ENCODE measurements at regions not wholly inside any gene's neighbourhood (a gene's known extent, or its start where the extent isn't known, plus 50 kb on each side); places are given as distances from the start of the nearest gene placed in this dataset.

DNA sequence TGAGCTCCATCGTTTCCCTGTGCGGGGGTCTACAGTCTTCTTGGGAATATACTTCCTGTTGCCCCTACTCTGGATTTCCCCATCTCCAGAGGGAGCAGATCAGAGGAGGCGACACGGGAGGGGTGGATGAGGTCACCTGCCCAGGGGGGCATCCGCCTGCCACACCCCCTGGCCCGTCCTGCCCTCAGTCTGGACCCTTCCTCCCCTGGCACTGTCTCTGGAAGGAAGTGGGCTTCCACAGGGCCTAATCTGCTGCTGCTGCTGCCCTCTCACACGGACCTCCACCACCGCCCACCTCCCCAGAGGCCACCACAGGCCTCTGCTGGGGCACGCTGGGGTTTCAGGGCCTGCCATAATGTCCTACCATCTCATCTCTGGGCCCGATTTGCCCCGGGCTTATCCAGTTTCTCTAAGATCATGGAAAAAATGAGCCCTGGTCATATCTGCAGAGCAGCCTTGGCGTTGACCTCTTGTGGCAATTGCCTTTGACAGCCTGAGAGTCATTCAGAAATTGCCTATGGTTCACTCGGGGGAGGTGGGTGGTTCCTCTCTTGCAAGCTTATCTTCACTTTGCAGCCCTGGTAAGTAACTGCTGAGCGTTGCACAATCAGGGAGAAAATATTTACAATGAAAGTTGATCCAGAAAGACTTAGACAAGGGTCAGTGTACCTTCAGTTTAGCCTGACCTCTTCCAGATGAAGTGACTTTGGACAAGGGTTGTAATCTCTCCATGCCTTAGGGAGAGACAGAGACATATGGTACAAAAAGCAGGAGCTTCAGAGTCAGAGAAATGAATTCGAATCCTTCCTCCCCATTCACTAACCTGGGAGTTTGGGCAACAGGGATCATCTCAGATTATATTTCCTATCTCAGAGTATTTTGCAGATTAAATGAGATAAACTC lies 252.4 kb downstream of the TOMM20 start:
- no peak for DNase-seq

DNA sequence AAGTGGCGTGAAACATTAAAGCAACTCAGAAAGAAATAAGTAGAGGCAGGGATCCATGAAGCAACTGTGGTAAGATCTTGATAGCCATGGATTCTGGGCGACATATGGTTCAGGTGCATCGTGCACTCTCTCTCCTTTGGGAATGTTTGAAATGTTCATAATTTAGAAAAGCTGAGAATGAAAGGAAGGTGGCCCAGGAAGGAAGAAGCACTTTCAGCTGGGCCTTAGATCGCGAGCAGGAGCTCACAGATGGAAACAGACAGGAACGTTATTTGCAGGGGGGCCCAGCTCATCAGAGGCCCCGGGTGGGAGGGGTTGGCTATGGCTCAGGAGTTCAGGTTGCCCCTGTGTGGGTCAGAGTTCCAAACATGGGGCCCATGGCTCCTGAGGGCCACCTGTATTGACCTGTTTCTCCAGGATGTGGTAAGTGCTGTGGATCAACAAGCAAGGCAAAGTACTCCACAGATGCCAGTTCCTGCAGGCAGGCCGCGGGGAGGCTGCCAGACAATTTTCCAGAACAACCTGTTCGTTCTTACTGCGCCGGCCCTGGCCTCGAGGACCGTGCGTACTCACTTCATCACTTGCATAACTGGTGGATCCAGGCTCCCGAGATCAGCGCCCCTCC lies 253.2 kb downstream of the TOMM20 start:
- no peak for DNase-seq

DNA sequence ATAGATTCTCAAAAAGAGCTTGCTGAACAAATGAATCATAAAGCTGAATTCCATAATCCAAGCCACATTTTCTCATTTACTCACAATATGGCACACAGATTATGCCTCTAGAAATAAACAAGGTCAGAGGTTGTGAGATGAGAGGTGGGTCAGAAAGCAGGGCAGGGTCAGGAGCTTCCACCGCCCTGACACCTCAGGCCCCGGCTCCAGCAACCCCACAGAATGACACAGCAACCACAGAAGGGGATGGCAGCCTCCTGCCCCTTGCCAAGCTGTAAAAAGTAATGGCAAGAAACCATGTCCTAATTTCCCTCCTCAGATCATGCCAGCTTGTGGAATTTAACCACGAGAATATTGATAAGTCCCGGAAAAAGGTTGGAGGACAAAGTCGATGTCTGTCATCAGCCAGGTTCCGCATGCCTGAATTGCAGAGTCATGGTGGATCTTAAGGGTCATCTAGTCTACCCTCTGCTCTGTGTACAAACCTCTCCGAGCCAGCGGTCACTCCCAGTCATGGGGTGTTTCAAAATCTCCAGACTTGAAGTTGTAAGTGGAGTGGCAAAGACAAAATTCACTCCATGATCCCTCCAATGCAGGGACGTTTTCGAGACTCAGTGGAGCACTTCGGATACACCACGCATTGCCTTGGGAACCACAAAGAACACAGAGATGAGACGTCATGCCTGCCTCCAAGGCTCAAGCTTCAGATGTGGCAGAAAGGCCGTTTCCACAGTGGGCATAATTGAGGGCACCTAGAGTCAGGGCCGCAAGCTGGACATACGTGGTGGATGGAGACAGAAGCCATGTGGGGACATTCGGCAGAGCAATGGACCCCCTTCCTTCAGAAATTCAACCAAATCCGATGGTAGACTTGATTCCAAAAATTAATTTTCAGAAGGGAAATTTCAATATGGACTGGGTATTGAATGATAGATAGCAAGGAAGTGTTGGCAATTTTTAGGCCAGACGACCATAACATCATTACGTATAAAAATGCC lies 254.0 kb downstream of the TOMM20 start:
- DNase-seq = no peak

DNA sequence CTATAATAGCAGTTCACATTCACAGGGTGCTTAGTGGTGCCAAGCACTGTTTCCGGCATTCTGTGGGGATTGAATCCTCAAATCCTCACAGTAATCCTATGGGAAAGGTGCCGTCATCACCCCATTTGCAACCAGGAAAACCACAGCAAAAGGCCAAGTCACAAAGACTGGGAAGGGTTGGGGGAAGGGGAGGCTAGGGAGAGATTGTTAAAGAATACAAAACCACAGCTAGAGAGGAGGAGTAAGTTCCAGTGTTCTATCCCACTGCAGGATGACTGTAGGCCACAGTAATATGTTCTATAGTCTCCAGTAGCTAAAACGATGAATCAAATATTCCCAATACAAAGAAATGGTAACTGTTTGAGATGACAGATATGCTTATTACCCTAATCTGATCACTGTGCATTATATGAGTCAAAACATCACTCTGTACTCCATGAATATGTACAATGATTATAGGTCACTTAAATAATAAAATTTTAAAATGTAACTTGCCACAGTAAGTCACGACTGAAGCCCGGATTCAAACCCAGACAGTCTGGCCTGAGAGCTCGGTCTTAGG lies 256.8 kb downstream of the TOMM20 start:
- DNase-seq = peak; percentile 73

DNA sequence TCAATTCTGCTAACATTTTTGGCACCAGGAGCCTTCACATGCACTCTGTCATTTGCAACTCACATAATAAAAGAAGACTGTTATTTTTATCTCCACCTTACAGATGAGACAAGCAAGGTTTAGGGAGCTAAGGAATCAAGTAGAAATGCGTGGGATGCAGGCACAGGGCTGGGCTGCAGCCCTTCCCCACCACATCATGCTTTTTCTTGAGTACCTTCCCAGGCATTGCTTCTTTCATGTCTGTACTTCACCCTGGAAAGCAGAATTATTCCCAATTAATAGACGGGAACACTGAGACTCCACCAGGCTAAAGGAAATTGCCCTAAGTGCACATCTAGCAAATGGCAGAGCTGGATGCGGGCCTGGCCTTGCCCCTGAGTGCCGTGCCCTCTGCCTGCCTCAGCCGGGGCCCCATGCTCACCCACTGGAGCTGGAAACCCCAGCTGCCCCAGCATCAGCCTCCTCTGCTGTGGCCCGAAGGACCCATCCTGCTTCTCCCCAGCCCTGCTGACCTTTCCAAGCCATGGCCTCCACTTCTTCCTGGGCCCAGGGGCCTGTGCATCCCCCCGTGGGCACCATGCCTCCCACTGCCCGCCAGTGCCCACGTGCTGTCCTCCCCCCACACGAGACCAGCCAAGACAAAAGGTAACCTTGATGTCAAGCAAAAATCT lies 257.5 kb downstream of the TOMM20 start:
- no peak for DNase-seq

DNA sequence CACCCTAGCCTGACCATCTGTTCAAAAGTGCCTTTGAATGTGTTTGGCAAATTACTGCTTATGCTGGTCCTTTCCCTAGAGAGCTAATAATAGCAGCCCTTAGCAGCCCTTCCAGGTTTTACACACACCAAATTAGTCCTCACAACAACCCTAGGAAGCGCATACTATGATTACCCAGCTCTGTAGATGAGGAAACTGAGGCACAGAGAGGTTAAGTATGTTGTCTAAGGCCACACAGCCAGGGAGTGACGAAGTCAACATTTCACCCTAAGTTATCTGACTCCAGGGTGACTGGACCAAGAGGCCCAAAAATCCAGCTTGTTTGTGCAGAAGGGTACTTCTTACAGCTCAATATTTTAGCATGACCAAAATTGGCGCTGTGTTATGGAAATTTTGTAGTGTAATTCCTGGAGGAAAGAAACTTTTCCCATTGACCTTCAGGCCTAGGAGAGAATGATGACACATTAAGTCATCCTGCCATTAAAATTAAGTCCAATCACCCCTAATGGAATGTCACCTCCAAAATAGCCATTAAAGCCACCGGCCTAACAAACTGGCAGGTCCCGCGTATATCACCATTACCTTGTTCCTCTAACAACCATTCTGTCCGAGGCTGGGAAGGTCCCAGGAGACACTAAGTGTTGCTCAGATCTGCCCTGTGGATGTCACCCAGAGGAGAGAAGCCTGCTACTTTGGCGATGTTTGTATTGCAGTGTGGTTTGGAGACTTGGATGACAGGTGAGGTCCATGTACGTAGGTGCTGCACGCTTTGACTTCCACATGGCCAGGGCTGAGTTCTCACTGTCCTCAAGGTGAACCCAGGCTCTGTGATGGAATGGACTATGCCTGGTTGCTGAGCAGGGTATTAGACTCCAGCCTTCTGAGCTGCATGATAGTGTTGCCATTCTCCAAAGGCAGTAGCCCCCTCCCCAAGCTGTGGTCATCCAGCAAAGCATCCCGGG lies 258.3 kb downstream of the TOMM20 start:
- peak; percentile 95 for DNase-seq

DNA sequence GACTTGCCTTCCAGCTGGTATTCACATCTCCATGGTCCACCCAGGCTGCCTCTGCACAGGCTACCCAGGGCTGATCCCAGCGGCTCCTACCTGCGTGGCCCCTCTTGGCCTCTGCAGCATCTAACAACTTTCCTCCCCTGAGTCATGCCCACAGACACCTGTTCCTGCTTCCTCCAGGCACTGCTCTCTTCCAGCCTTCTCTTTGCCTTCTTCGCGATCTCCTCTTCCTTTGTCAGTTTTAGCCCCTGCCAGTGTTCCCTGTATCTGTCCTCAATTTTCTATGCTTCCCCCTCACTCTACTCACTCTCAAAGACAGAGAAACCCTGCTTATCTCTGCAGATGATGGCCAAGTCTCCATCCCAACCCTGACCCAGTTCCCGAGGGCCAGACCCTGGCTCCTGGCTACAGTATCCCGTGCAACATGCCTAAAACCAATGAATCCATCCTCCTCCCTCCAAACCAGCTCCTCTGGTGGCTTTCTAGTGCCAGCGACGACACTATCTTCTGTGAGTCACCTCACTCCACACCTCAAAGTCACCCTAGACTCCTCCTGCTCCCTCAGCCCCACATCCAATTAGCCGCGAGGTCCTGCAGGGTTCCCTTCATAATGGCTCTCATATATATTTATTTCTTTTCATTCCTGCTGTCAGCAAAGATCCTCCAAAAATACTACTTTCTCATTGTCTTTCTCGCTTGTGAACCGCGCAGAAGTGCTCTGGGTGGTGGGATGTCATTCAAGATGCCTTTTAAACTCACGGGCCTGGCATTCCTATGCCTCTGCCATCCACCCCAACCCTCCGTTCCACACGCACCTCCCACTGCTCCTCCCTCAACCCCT lies 259.2 kb downstream of the TOMM20 start:
- DNase-seq = peak; percentile 84

DNA sequence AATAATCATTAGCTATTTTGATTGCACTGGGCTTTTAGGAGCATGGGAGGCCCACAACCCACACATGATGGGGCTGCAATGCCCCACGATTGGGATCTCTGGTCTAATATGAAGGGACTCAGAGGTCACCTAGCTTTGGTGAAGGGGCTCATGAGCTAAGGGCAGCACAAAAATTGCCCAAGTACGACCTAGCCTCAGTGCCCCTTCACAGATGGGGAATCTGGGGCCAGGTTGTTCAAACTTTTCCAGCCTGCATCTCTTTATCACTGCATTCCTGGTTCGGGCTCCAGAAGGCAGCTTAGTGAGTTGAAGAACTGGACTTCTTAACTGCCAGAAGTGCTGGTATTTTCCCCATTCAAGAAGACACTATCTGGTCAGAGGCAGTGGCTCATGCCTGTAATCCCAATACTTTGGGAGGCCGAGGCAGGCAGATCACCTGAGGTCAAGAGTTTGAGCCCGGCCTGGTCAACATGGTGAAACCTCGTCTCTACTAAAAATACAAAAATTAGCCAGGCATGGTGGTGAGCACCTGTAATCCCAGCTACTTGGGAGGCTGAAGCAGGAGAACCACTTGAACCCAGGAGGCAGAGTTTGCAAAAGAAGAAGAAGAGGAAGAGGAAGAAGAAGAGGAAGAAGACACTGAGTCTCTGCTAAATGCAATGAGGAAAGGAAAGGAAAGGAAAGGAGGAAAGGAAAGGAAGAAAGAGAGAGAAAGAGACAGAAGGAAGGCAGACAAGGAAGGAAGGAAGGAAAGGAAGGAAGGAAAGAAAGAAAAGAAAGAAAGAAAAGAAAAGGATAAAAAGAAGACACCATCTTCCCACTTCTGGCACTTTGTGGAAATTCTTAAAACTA lies 258.5 kb upstream of the IRF2BP2 start:
- DNase-seq = no peak

DNA sequence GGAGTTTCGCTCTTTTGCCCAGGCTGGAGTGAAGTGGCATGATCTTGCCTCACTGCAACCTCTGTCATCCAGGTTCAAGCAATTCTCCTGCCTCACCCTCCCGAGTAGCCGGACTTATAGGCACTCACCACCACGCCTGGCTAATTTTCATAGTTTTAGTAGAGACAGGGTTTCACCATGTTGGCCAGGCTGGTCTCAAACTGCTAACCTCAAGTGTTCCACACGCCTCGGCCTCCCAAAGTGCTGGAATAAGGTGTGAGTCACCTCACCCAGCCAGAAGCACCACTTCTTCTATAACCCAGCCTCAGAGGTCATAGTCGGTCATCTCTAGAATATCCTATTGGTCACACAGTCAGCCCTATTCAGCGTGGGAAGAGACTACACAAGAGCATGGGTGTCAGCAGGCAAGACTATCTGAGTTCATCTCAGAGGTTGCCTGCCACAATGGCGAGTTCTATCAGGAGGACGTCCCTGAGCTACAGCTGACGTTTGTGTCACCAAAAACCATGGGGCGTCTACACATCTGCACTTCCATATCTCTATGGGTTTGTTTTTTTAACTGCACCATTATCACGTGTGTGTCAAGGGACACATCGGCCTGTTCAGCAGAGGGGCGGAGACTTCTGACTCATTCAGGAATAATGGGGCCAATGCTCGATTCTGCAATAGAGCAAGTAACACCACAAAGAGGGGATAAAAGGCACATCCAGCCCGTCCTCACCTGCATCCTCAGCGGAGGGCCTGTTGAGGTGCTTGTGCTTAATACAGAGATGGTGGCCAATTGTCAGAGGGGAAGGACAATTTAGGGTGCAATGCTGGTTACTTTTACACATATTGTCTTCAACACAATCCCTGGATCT lies 256.3 kb upstream of the IRF2BP2 start:
- no peak for DNase-seq

DNA sequence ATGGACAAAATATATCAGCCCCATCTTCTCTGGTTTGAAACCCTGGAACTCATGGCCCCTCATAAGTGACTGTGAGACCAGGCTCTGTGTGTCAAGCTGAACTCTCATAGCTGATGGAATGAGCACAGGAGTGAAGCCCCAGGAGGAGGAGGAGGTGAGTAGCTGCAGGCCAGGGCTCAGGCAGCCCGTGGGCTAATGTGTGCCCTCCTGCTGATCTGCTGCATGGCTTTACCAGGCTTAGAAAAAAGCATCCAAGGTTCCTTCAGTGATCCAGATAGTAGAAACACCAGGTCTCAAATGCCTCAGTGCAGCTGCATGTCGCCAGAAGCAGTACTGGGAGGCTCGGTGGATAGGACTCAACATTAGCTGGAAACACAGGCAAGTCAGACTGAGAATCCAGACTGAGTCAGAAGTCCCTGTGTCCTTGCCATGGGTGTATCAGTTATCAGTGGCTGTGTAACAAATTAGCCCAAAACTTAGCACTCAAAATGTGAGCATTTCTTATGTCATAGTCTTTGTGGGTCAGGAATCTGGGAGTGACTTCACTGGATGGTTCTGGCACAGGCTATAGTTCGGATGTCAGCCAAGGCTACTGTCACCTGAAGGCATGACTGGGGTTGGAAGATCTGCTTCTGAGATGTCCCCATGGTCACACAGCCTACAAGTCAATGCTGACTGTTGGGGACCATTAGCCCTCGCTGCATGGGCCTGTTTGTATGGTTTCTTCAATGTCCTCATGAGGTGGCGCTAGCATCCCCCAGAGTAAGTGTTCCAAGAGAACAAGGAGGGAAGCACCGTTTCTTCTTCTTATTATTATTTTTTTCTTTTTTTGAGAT lies 255.4 kb upstream of the IRF2BP2 start:
- DNase-seq = no peak

DNA sequence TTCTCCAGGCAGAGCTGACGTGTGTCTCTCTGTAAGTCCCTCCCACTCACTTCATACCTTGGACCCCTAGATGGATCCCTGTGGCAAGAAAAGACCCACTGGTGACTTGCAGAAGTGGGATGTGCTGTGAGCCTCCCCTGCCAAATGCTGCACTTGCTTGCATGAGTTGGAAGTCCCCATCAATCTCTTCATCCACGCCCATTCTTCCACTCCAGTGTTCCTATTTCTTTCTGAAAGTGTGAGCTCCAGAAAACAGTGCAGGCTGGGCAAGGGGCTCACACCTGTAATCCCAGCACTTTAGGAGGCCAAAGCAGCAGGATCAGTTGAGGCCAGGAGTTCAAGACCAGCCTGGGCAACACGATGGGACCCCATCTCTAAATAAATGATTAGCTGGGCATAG lies 254.1 kb upstream of the IRF2BP2 start:
- DNase-seq = no peak

DNA sequence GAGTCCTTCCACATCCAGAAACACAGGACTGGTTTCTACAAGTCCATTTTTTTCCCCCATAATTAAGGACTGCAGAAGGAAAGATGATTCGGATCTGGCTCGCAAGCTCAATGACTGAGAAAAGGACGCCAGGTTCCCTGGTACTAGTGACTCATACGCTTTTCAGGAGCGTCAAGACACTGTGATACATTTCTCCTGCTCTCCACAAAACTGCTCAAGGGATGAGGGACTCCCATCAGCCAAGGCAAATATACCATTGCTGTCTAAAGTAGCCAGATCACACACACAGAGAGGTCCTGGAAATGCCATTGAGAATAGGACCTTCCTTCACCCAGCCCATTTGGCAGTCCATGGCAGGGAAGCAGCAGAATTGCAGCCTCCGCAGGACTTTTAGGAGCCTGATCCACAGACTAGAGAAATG lies 253.6 kb upstream of the IRF2BP2 start:
- no peak for DNase-seq

DNA sequence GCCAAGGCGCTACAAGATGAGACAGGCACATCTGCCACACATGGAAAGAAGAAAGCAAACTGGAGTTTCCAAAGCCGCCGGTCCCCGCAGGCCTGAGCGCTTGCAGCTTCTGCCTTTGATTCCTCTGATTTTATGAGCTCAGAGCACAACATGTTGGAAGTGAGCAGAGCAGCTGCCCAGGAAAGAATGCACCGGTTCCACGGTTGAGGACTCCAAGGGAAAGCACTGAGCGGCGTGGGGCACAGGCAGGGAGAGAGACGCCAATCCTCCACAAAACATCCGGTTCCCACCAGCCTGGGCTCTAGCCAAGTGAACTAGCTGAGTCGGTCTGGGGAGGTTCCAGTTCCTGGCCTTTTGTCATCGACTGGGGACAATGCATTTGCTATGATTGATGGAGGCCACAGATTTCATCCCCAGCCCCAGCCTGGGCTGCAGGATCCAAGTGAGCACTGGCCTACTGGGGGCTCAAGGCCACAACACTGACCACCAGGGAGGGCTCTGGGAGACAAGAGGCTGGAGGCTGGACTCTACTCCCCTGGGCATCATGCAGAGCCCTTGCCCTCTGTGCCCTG lies 253.1 kb upstream of the IRF2BP2 start:
- DNase-seq = no peak

DNA sequence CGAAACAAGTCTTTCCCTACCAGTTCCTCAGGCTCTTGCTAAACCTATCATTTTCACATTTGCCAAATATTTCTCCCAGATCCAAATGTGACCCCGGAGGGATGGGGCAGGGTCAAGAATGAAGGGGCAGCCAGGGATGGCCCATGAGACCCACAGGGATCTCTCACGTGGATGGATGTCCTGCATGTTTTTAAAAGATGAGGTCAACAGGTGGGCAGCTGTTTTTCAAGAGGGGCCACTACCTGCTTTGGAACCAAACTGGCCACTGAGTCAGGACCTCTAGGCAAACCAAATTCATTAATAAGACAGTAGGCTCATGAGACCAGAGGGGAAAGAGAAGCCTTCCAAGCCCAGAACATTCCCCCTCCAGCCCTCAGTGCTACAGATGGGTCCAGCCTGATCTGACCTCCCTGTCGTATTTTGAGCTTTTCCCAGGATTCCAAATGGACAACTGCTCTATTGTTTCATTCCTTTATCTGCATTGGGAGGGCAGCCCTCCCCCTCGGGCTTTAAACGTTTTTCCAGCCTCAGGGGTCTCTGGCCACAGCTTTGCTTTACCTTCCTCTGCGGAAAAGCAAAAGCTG lies 252.5 kb upstream of the IRF2BP2 start:
- DNase-seq = no peak

DNA sequence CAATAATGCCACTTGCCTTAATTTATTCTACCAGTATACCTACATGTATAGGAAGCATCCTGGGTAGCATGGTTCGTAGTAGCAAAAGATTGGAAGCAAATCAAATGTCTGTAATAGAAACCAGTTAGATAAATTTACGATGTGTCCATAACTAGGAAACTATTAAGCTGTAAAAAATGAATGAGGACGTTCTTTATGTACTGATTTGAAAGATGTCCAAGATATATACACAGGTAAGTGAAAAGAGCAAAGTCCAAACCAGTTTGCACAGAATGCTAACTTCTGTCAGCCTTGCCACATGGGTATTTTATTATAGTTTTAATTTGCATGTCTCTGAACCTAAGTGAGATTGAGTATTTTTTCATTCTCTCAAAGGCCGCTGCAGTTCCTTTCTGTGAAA lies 251.8 kb upstream of the IRF2BP2 start:
- DNase-seq = no peak

DNA sequence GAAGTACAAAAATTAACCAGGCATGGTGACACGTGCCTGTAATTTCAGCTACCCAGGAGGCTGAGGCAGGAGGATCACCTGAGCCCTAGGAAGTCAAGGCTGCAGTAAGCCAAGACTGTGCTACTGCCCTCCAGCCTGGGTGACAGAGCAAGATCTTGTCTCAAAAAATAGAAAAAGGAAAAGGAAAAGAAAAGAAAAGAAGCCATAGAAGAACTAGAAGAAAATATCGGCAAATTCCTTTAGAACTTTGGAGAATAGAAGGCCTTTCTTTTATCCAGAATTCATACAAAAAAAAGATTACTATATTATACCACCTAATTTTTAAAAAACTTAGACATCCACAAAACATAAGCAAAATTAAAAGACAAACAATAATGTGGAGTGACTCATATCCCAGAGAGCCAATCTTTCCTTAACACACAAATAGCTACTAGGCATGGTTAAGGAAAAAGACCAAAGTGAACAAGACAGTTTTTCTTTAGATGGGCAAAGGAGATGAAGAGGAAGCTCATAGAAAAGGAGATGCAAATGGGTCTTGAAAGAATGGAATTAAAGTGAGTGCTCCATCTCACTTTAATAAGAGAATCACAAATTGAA lies 251.1 kb upstream of the IRF2BP2 start:
- no peak for DNase-seq
